Loucy (cell line): ENCODE measurements at regions not wholly inside any gene's neighbourhood (a gene's known extent, or its start where the extent isn't known, plus 50 kb on each side); places are given as distances from the start of the nearest gene placed in this dataset.

Experiments
- H2AFZ ChIP-seq: fragments of 200-600 bp; sonication (generic); 2 replicates; pipeline ENCODE4 v1.6.0; 2016; ENCODE audit warnings: antibody characterized with exemption, mild to moderate bottlenecking, low read length, moderate library complexity
- H3F3A ChIP-seq: fragments of 200-600 bp; 2 replicates; pipeline ENCODE4 v1.6.0; 2016; ENCODE audit warnings: antibody characterized with exemption, low read depth, mild to moderate bottlenecking
- H3K27me3 ChIP-seq: fragments of 200-600 bp; sonication (generic); 2 replicates; pipeline ENCODE4 v1.6.1; 2014; ENCODE audit warnings: low read length, mild to moderate bottlenecking; ENCODE audit not compliant: insufficient read depth, poor library complexity, severe bottlenecking
- H3K36me3 ChIP-seq: fragments of 200-600 bp; sonication (generic); 2 replicates; pipeline ENCODE4 v1.6.1; 2016; ENCODE audit warnings: low read length; ENCODE audit not compliant: insufficient read depth
- H3K4me1 ChIP-seq: fragments of 200-600 bp; sonication (generic); 2 replicates; pipeline ENCODE4 v1.5.1; 2014; ENCODE audit warnings: low read length, mild to moderate bottlenecking; ENCODE audit not compliant: insufficient read depth, poor library complexity, severe bottlenecking
- H3K4me2 ChIP-seq: fragments of 200-600 bp; sonication (generic); 2 replicates; pipeline ENCODE4 v1.6.0; 2014; ENCODE audit warnings: antibody characterized with exemption, low read length, low read depth, mild to moderate bottlenecking; ENCODE audit not compliant: poor library complexity, severe bottlenecking
- H3K4me3 ChIP-seq: fragments of 200-600 bp; sonication (generic); 2 replicates; pipeline ENCODE4 v1.5.1; 2014; ENCODE audit warnings: low read length, mild to moderate bottlenecking, mixed read lengths; ENCODE audit not compliant: poor library complexity, severe bottlenecking
- H3K79me2 ChIP-seq: fragments of 200-600 bp; sonication (generic); 2 replicates; pipeline ENCODE4 v1.6.1; 2014; ENCODE audit warnings: low read length; ENCODE audit not compliant: insufficient read depth
- H3K9ac ChIP-seq: fragments of 200-600 bp; sonication (generic); 2 replicates; pipeline ENCODE4 v1.6.0; 2014; ENCODE audit warnings: mild to moderate bottlenecking, low read depth, low read length, moderate library complexity; ENCODE audit not compliant: poor library complexity, severe bottlenecking
- H3K9me2 ChIP-seq: fragments of 200-600 bp; sonication (generic); replicated peaks from 2 replicates; pipeline ENCODE4 v1.6.1; 2016; ENCODE audit warnings: low read depth, low read length, mixed read lengths
- H3K9me3 ChIP-seq: fragments of 200-600 bp; sonication (generic); 2 replicates; pipeline ENCODE4 v1.6.1; 2014; ENCODE audit warnings: mild to moderate bottlenecking, antibody characterized with exemption, low read length, low read depth; ENCODE audit not compliant: insufficient read depth
- H4K20me1 ChIP-seq: fragments of 200-600 bp; sonication (generic); 2 replicates; pipeline ENCODE4 v1.6.0; 2014; ENCODE audit warnings: antibody characterized with exemption, low read length, mild to moderate bottlenecking; ENCODE audit not compliant: insufficient read depth, poor library complexity, severe bottlenecking
- CTCF ChIP-seq: fragments of 200-600 bp; sonication (generic); conservative IDR thresholded peaks from 2 replicates; pipeline ENCODE4 v1.5.1; 2014; ENCODE audit warnings: mild to moderate bottlenecking, antibody characterized with exemption, low read length
- EZH2phosphoT487 ChIP-seq: fragments of 200-600 bp; IDR thresholded peaks from 2 replicates; pipeline ENCODE4 v1.6.1; 2018; ENCODE audit warnings: antibody characterized with exemption, mild to moderate bottlenecking, moderate library complexity, borderline replicate concordance

GRCh38 chr10:20620981-20621380, 276.1 kb downstream of the NEBL start:
- H3K9me3 ChIP-seq = no peaks in the 10 kb centered on the region
- H3K9me2 ChIP-seq = no peaks in the 10 kb centered on the region
- H3K27me3 ChIP-seq = no peaks in the 10 kb centered on the region
- peaks cover 52% of the 10 kb centered on the region for H3K4me1 ChIP-seq
- no peaks in the 10 kb centered on the region for H3K36me3 ChIP-seq
- H3K9ac ChIP-seq = no peak overlapping the region
- no peaks in the 10 kb centered on the region for H3K79me2 ChIP-seq
- no peak overlapping the region for H3K4me2 ChIP-seq
- TF ChIP-seq CTCF (no peak), EZH2phosphoT487 (no peak)
- no peak overlapping the region for H3K4me3 ChIP-seq
- H2AFZ ChIP-seq = no peak overlapping the region
- H3F3A ChIP-seq = peaks cover 16% of the 10 kb centered on the region; the same call in 1 of the 2 replicates
- no peaks in the 10 kb centered on the region for H4K20me1 ChIP-seq

GRCh38 chr10:20618011-20618547, 279.0 kb downstream of the NEBL start:
- Histone ChIP-seq H3K4me3 (no peak overlapping the region), H3K9me3 (no peaks in the 10 kb centered on the region), H2AFZ (peak overlapping the region; percentile 79), H3K36me3 (no peaks in the 10 kb centered on the region), H4K20me1 (no peaks in the 10 kb centered on the region), H3K9me2 (no peaks in the 10 kb centered on the region), H3K4me2 (peak overlapping the region; percentile 77), H3K4me1 (peaks cover 65% of the 10 kb centered on the region), H3K79me2 (no peaks in the 10 kb centered on the region), H3K9ac (peak overlapping the region; percentile 65), H3F3A (peaks cover 16% of the 10 kb centered on the region; the same call in 1 of the 2 replicates), H3K27me3 (no peaks in the 10 kb centered on the region)
- TF ChIP-seq EZH2phosphoT487 (no peak), CTCF (no peak)

- TF ChIP-seq EZH2phosphoT487 (no peak), CTCF (no peak)
- peak overlapping the region; percentile 70 for H3K4me3 ChIP-seq
- peaks cover 13% of the 10 kb centered on the region; the same call in 1 of the 2 replicates for H3F3A ChIP-seq
- H2AFZ ChIP-seq = peak overlapping the region; percentile 79
- H3K4me2 ChIP-seq = peak overlapping the region; percentile 77
- no peaks in the 10 kb centered on the region for H4K20me1 ChIP-seq
- H3K9me3 ChIP-seq = no peaks in the 10 kb centered on the region
- no peaks in the 10 kb centered on the region for H3K79me2 ChIP-seq
- H3K27me3 ChIP-seq = no peaks in the 10 kb centered on the region
- no peaks in the 10 kb centered on the region for H3K9me2 ChIP-seq
- peak overlapping the region; percentile 65 for H3K9ac ChIP-seq
- no peaks in the 10 kb centered on the region for H3K36me3 ChIP-seq
- peaks cover 63% of the 10 kb centered on the region for H3K4me1 ChIP-seq
Observed at GRCh38 chr10:20616918-20617810, 279.9 kb downstream of the NEBL start.
